ENCODE measurements at regions not wholly inside any gene's neighbourhood (a gene's known extent, or its start where the extent isn't known, plus 50 kb on each side); places are given as distances from the start of the nearest gene placed in this dataset.

- Histone ChIP-seq H3K36me3 (ENCODE audit: control insufficient read depth, insufficient read depth, low read length) (no peaks in the 10 kb centered on the region), H3K27me3 (ENCODE audit: control insufficient read depth, insufficient read depth, low read length, poor library complexity, severe bottlenecking) (no peaks in the 10 kb centered on the region), H3K27ac (ENCODE audit: insufficient read depth, low read depth, low read length, poor library complexity, severe bottlenecking) (no peak overlapping the region), H3K4me1 (ENCODE audit: control insufficient read depth, insufficient read depth, low read length) (no peaks in the 10 kb centered on the region), H3K9me3 (ENCODE audit: control insufficient read depth, low read length) (no peaks in the 10 kb centered on the region), H3K4me3 (ENCODE audit: insufficient read depth, low read depth, low read length) (no peak overlapping the region)
- 91 to 92% methylated on average over 5 of the region's 5 CpGs for WGBS, 2 experiments
Measured at GRCh38 chr9:16331527-16331926, 538.9 kb downstream of the BNC2 start.

GRCh38 chr9:16333691-16334090 lies 536.8 kb downstream of the BNC2 start:
- 95 to 96% methylated on average over 7 of the region's 7 CpGs for WGBS, 2 experiments
- H3K4me1 ChIP-seq (ENCODE audit: control insufficient read depth, insufficient read depth, low read length), result no peaks in the 10 kb centered on the region
- H3K27me3 ChIP-seq (ENCODE audit: control insufficient read depth, insufficient read depth, low read length, poor library complexity, severe bottlenecking), result no peaks in the 10 kb centered on the region
- H3K9me3 ChIP-seq (ENCODE audit: control insufficient read depth, low read length), result no peaks in the 10 kb centered on the region
- no peak overlapping the region for H3K4me3 ChIP-seq (ENCODE audit: insufficient read depth, low read depth, low read length)
- no peaks in the 10 kb centered on the region for H3K36me3 ChIP-seq (ENCODE audit: control insufficient read depth, insufficient read depth, low read length)
- no peak overlapping the region for H3K27ac ChIP-seq (ENCODE audit: insufficient read depth, low read depth, low read length, poor library complexity, severe bottlenecking)

GRCh38 chr9:16335788-16336580 lies 534.5 kb downstream of the BNC2 start:
- Histone ChIP-seq H3K9me3 (ENCODE audit: control insufficient read depth, low read length) (no peaks in the 10 kb centered on the region), H3K27ac (ENCODE audit: insufficient read depth, low read depth, low read length, poor library complexity, severe bottlenecking) (no peak overlapping the region), H3K4me1 (ENCODE audit: control insufficient read depth, insufficient read depth, low read length) (no peaks in the 10 kb centered on the region), H3K4me3 (ENCODE audit: insufficient read depth, low read depth, low read length) (no peak overlapping the region), H3K36me3 (ENCODE audit: control insufficient read depth, insufficient read depth, low read length) (no peaks in the 10 kb centered on the region), H3K27me3 (ENCODE audit: control insufficient read depth, insufficient read depth, low read length, poor library complexity, severe bottlenecking) (no peaks in the 10 kb centered on the region)
- 94 to 95% methylated on average over 7 of the region's 7 CpGs for WGBS, 2 experiments

GRCh38 chr9:16336833-16337232 lies 533.6 kb downstream of the BNC2 start:
- Histone ChIP-seq H3K27ac (ENCODE audit: insufficient read depth, low read depth, low read length, poor library complexity, severe bottlenecking) (no peak overlapping the region), H3K4me3 (ENCODE audit: insufficient read depth, low read depth, low read length) (no peak overlapping the region), H3K36me3 (ENCODE audit: control insufficient read depth, insufficient read depth, low read length) (no peaks in the 10 kb centered on the region), H3K27me3 (ENCODE audit: control insufficient read depth, insufficient read depth, low read length, poor library complexity, severe bottlenecking) (no peaks in the 10 kb centered on the region), H3K9me3 (ENCODE audit: control insufficient read depth, low read length) (no peaks in the 10 kb centered on the region), H3K4me1 (ENCODE audit: control insufficient read depth, insufficient read depth, low read length) (no peaks in the 10 kb centered on the region)
- WGBS, 2 experiments, result 69 to 76% methylated on average over 2 of the region's 2 CpGs

- H3K4me1 ChIP-seq (ENCODE audit: control insufficient read depth, insufficient read depth, low read length), result no peaks in the 10 kb centered on the region
- no peaks in the 10 kb centered on the region for H3K36me3 ChIP-seq (ENCODE audit: control insufficient read depth, insufficient read depth, low read length)
- WGBS, 2 experiments, result 94 to 96% methylated on average over 5 of the region's 5 CpGs
- H3K27me3 ChIP-seq (ENCODE audit: control insufficient read depth, insufficient read depth, low read length, poor library complexity, severe bottlenecking), result no peaks in the 10 kb centered on the region
- no peak overlapping the region for H3K4me3 ChIP-seq (ENCODE audit: insufficient read depth, low read depth, low read length)
- no peak overlapping the region for H3K27ac ChIP-seq (ENCODE audit: insufficient read depth, low read depth, low read length, poor library complexity, severe bottlenecking)
- H3K9me3 ChIP-seq (ENCODE audit: control insufficient read depth, low read length), result no peaks in the 10 kb centered on the region
Measured at GRCh38 chr9:16337322-16338029, 533.0 kb downstream of the BNC2 start.

- Histone ChIP-seq H3K27me3 (ENCODE audit: control insufficient read depth, insufficient read depth, low read length, poor library complexity, severe bottlenecking) (no peaks in the 10 kb centered on the region), H3K9me3 (ENCODE audit: control insufficient read depth, low read length) (no peaks in the 10 kb centered on the region), H3K27ac (ENCODE audit: insufficient read depth, low read depth, low read length, poor library complexity, severe bottlenecking) (no peak overlapping the region), H3K36me3 (ENCODE audit: control insufficient read depth, insufficient read depth, low read length) (no peaks in the 10 kb centered on the region), H3K4me3 (ENCODE audit: insufficient read depth, low read depth, low read length) (no peak overlapping the region), H3K4me1 (ENCODE audit: control insufficient read depth, insufficient read depth, low read length) (peaks cover 26% of the 10 kb centered on the region)
- 91 to 96% methylated on average over 2 of the region's 2 CpGs for WGBS, 2 experiments
Measured at GRCh38 chr9:16341177-16341576, 529.3 kb downstream of the BNC2 start.

- H3K9me3 ChIP-seq (ENCODE audit: control insufficient read depth, low read length), result no peaks in the 10 kb centered on the region
- H3K27ac ChIP-seq (ENCODE audit: insufficient read depth, low read depth, low read length, poor library complexity, severe bottlenecking), result no peak overlapping the region
- no peaks in the 10 kb centered on the region for H3K27me3 ChIP-seq (ENCODE audit: control insufficient read depth, insufficient read depth, low read length, poor library complexity, severe bottlenecking)
- no peak overlapping the region for H3K4me3 ChIP-seq (ENCODE audit: insufficient read depth, low read depth, low read length)
- no peaks in the 10 kb centered on the region for H3K36me3 ChIP-seq (ENCODE audit: control insufficient read depth, insufficient read depth, low read length)
- peaks cover 26% of the 10 kb centered on the region for H3K4me1 ChIP-seq (ENCODE audit: control insufficient read depth, insufficient read depth, low read length)
- 95 to 97% methylated on average over 7 of the region's 7 CpGs for WGBS, 2 experiments
Measured at GRCh38 chr9:16342246-16343020, 528.0 kb downstream of the BNC2 start.

- 91 to 95% methylated on average over 11 of the region's 12 CpGs for WGBS, 2 experiments
- Histone ChIP-seq H3K27me3 (ENCODE audit: control insufficient read depth, insufficient read depth, low read length, poor library complexity, severe bottlenecking) (no peaks in the 10 kb centered on the region), H3K4me3 (ENCODE audit: insufficient read depth, low read depth, low read length) (no peak overlapping the region), H3K4me1 (ENCODE audit: control insufficient read depth, insufficient read depth, low read length) (peaks cover 26% of the 10 kb centered on the region), H3K36me3 (ENCODE audit: control insufficient read depth, insufficient read depth, low read length) (no peaks in the 10 kb centered on the region), H3K27ac (ENCODE audit: insufficient read depth, low read depth, low read length, poor library complexity, severe bottlenecking) (no peak overlapping the region), H3K9me3 (ENCODE audit: control insufficient read depth, low read length) (no peaks in the 10 kb centered on the region)
Measured at GRCh38 chr9:16343249-16344237, 526.9 kb downstream of the BNC2 start.

- H3K9me3 ChIP-seq (ENCODE audit: control insufficient read depth, low read length), result no peaks in the 10 kb centered on the region
- H3K4me1 ChIP-seq (ENCODE audit: control insufficient read depth, insufficient read depth, low read length), result peaks cover 26% of the 10 kb centered on the region
- no peak overlapping the region for H3K4me3 ChIP-seq (ENCODE audit: insufficient read depth, low read depth, low read length)
- WGBS, 2 experiments, result 67 to 74% methylated on average over 6 of the region's 6 CpGs
- H3K27me3 ChIP-seq (ENCODE audit: control insufficient read depth, insufficient read depth, low read length, poor library complexity, severe bottlenecking), result no peaks in the 10 kb centered on the region
- no peaks in the 10 kb centered on the region for H3K36me3 ChIP-seq (ENCODE audit: control insufficient read depth, insufficient read depth, low read length)
- no peak overlapping the region for H3K27ac ChIP-seq (ENCODE audit: insufficient read depth, low read depth, low read length, poor library complexity, severe bottlenecking)
Measured at GRCh38 chr9:16344343-16344742, 526.1 kb downstream of the BNC2 start.

All from ectodermal cell (in vitro differentiated cells).